OCI-LY3 (cell line): ENCODE measurements at regions not wholly inside any gene's neighbourhood (a gene's known extent, or its start where the extent isn't known, plus 50 kb on each side); places are given as distances from the start of the nearest gene placed in this dataset.

Source experiments
- EZH2phosphoT487 ChIP-seq: fragments of 200-600 bp; shearing (Covaris generic); IDR thresholded peaks from 2 replicates; pipeline ENCODE4 v1.6.1; 2018; ENCODE audit warnings: antibody characterized with exemption, mixed run types, low read depth
- TF ChIP-seq, protein P1 (sequence below): fragments of 200-600, 300-600 bp; sonication (generic); IDR thresholded peaks from 2 replicates; pipeline ENCODE4 v1.5.1; 2014; ENCODE audit warnings: antibody characterized with exemption, low read length, low read depth

DNA sequence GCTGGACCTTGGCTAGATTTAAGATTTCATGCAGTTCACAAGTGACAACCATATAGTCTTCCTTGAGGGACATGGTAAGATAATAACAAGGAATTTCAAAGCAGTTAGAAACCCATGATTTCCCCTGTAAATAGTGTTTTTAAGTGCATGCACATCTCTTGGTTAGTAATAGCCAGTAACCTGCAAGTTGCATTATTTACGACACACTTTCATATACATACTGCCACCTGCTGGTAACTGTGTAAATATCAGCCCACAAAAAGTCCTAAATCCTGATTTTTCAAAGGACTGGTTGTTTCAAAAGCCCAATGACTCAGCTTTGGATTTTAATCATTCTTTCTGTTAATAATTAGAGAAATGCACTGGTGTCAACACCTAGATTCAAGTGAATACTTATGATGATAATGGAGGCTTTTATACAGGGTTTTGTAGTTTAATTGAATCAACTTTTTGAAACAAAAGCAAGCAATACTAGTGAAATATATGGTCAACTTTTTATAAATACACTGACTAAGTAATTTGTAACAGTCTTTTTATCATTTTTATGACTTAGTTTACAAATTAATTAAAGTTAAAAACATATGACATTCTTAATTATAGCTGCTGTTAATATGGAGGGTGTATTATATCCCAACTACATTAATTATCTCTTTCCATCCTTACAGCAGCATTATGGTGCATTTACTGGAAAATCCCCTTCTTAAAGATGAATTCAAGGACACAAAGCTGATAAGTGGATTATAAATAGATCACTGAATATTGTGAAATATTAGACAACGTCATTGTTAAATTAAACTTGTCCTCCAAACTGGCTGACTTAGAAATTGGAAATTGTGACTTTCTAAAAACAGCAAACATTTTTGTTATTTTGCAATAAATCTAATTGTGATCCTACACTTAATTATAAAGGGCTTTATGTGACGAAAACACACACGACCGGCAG, 367.7 kb upstream of the SEMA3D start:
- TF ChIP-seq, protein P1, sequence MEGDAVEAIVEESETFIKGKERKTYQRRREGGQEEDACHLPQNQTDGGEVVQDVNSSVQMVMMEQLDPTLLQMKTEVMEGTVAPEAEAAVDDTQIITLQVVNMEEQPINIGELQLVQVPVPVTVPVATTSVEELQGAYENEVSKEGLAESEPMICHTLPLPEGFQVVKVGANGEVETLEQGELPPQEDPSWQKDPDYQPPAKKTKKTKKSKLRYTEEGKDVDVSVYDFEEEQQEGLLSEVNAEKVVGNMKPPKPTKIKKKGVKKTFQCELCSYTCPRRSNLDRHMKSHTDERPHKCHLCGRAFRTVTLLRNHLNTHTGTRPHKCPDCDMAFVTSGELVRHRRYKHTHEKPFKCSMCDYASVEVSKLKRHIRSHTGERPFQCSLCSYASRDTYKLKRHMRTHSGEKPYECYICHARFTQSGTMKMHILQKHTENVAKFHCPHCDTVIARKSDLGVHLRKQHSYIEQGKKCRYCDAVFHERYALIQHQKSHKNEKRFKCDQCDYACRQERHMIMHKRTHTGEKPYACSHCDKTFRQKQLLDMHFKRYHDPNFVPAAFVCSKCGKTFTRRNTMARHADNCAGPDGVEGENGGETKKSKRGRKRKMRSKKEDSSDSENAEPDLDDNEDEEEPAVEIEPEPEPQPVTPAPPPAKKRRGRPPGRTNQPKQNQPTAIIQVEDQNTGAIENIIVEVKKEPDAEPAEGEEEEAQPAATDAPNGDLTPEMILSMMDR: peak; percentile 89
- no peak for TF ChIP-seq EZH2phosphoT487
